HUES64 (cell line): ENCODE measurements at regions not wholly inside any gene's neighbourhood (a gene's known extent, or its start where the extent isn't known, plus 50 kb on each side); places are given as distances from the start of the nearest gene placed in this dataset.
"Not testable (repeated sequence)": the region's sequence is repeated elsewhere in the genome, so short reads cannot be mapped to it uniquely, and the experiment has no call there.

Experiments
- H3K27ac ChIP-seq: 2 replicates; pipeline ENCODE4 v1.7.0; 2013; ENCODE audit warnings: low read depth, low read length, inconsistent platforms
- H3K27me3 ChIP-seq: 2 replicates; pipeline ENCODE4 v1.6.1; 2013; ENCODE audit warnings: mild to moderate bottlenecking, low read length; ENCODE audit not compliant: insufficient read depth
- H3K36me3 ChIP-seq: 2 replicates; pipeline ENCODE4 v1.6.1; 2013; ENCODE audit warnings: mild to moderate bottlenecking, low read length; ENCODE audit not compliant: insufficient read depth
- H3K4me1 ChIP-seq: 2 replicates; pipeline ENCODE4 v1.6.1; 2013; ENCODE audit warnings: mild to moderate bottlenecking, low read length, moderate library complexity; ENCODE audit not compliant: insufficient read depth
- H3K4me3 ChIP-seq: 2 replicates; pipeline ENCODE4 v1.5.1; 2013; ENCODE audit warnings: mild to moderate bottlenecking, low read length, moderate library complexity
- H3K9ac ChIP-seq: 2 replicates; pipeline ENCODE4 v1.6.1; 2013; ENCODE audit warnings: mild to moderate bottlenecking, low read depth, low read length
- H3K9me3 ChIP-seq: 2 replicates; pipeline ENCODE4 v1.6.1; 2013; ENCODE audit warnings: low read depth, low read length; ENCODE audit not compliant: insufficient read depth
- WGBS: fragments of 150-250, 120-280 bp; methylation state at CpG from one replicate; pipeline ENCODE4 v1.1.7; 2013; ENCODE audit warnings: missing lambda C conversion rate; 5-methylcytosine and 5-hydroxymethylcytosine counted together

- Histone ChIP-seq H3K9ac (no peak overlapping the region), H3K4me1 (peaks cover 29% of the 10 kb centered on the region), H3K27me3 (no peaks in the 10 kb centered on the region), H3K9me3 (no peaks in the 10 kb centered on the region), H3K36me3 (no peaks in the 10 kb centered on the region), H3K4me3 (no peak overlapping the region), H3K27ac (no peak overlapping the region)
- no CpG with 5 or more reads among the region's 4 CpGs for WGBS
These were observed 83.3 kb upstream of the PPM1H start for GRCh38 chr12:63018273-63018672.

GRCh38 chr12:63013302-63013701, 78.4 kb upstream of the PPM1H start:
- Histone ChIP-seq H3K27ac (no peak overlapping the region), H3K4me3 (no peak overlapping the region), H3K36me3 (no peaks in the 10 kb centered on the region), H3K9ac (no peak overlapping the region), H3K9me3 (no peaks in the 10 kb centered on the region), H3K27me3 (no peaks in the 10 kb centered on the region), H3K4me1 (peaks cover 4% of the 10 kb centered on the region; the same call in 1 of the 2 replicates)
- 97% methylated on average over 3 of the region's 3 CpGs for WGBS

GRCh38 chr12:63010698-63011097, 75.7 kb upstream of the PPM1H start:
- H3K27me3 ChIP-seq = no peaks in the 10 kb centered on the region
- no peaks in the 10 kb centered on the region for H3K9me3 ChIP-seq
- no peak overlapping the region for H3K9ac ChIP-seq
- H3K36me3 ChIP-seq = no peaks in the 10 kb centered on the region
- WGBS = 100% methylated on average over 2 of the region's 2 CpGs
- peaks cover 8% of the 10 kb centered on the region; the same call in 1 of the 2 replicates for H3K4me1 ChIP-seq
- no peak overlapping the region for H3K4me3 ChIP-seq
- H3K27ac ChIP-seq = no peak overlapping the region

GRCh38 chr12:63008372-63008771, 73.4 kb upstream of the PPM1H start:
- Histone ChIP-seq H3K27me3 (no peaks in the 10 kb centered on the region), H3K9ac (no peak overlapping the region), H3K4me3 (no peak overlapping the region), H3K36me3 (no peaks in the 10 kb centered on the region), H3K27ac (no peak overlapping the region), H3K4me1 (peaks cover 8% of the 10 kb centered on the region; the same call in 1 of the 2 replicates), H3K9me3 (no peaks in the 10 kb centered on the region)
- 93% methylated on average over 4 of the region's 4 CpGs for WGBS

GRCh38 chr12:63007726-63008125, 72.8 kb upstream of the PPM1H start:
- H3K4me1 ChIP-seq = peaks cover 8% of the 10 kb centered on the region; the same call in 1 of the 2 replicates
- H3K36me3 ChIP-seq = no peaks in the 10 kb centered on the region
- WGBS = 89% methylated on average over 6 of the region's 6 CpGs
- H3K9me3 ChIP-seq = no peaks in the 10 kb centered on the region
- H3K4me3 ChIP-seq = no peak overlapping the region
- H3K9ac ChIP-seq = no peak overlapping the region
- H3K27me3 ChIP-seq = no peaks in the 10 kb centered on the region
- no peak overlapping the region for H3K27ac ChIP-seq

- Histone ChIP-seq H3K4me3 (no peak overlapping the region), H3K9me3 (no peaks in the 10 kb centered on the region), H3K27me3 (no peaks in the 10 kb centered on the region), H3K4me1 (peaks cover 8% of the 10 kb centered on the region; the same call in 1 of the 2 replicates), H3K27ac (no peak overlapping the region), H3K9ac (no peak overlapping the region), H3K36me3 (no peaks in the 10 kb centered on the region)
- 94% methylated on average over 4 of the region's 4 CpGs for WGBS
These were observed 71.6 kb upstream of the PPM1H start for GRCh38 chr12:63006536-63006935.

GRCh38 chr12:63005382-63005781, 70.4 kb upstream of the PPM1H start:
- Histone ChIP-seq H3K36me3 (no peaks in the 10 kb centered on the region), H3K4me3 (no peak overlapping the region), H3K9ac (no peak overlapping the region), H3K4me1 (peaks cover 8% of the 10 kb centered on the region; the same call in 1 of the 2 replicates), H3K27ac (no peak overlapping the region), H3K9me3 (no peaks in the 10 kb centered on the region), H3K27me3 (no peaks in the 10 kb centered on the region)

- H3K27ac ChIP-seq = no peak overlapping the region
- WGBS = 95% methylated on average over 22 of the region's 22 CpGs
- no peaks in the 10 kb centered on the region for H3K9me3 ChIP-seq
- H3K9ac ChIP-seq = no peak overlapping the region
- H3K36me3 ChIP-seq = no peaks in the 10 kb centered on the region
- H3K4me1 ChIP-seq = peaks cover 8% of the 10 kb centered on the region; the same call in 1 of the 2 replicates
- H3K4me3 ChIP-seq = no peak overlapping the region
- no peaks in the 10 kb centered on the region for H3K27me3 ChIP-seq
These were observed 68.4 kb upstream of the PPM1H start for GRCh38 chr12:63003223-63003819.

GRCh38 chr12:63002059-63002458, 67.1 kb upstream of the PPM1H start:
- H3K4me1 ChIP-seq, H3K36me3 ChIP-seq, H3K9ac ChIP-seq, H3K27me3 ChIP-seq, H3K9me3 ChIP-seq, H3K27ac ChIP-seq, H3K4me3 ChIP-seq: not testable (repeated sequence)
- WGBS = 94% methylated on average over 2 of the region's 2 CpGs

GRCh38 chr12:62998454-62998853, 63.5 kb upstream of the PPM1H start:
- H3K9ac ChIP-seq = no peak overlapping the region
- H3K36me3 ChIP-seq = no peaks in the 10 kb centered on the region
- 85% methylated on average over 1 of the region's 1 CpG for WGBS
- no peak overlapping the region for H3K4me3 ChIP-seq
- H3K27ac ChIP-seq = no peak overlapping the region
- no peaks in the 10 kb centered on the region for H3K27me3 ChIP-seq
- peaks cover 9% of the 10 kb centered on the region for H3K4me1 ChIP-seq
- no peaks in the 10 kb centered on the region for H3K9me3 ChIP-seq

- Histone ChIP-seq H3K27ac (no peak overlapping the region), H3K4me1 (peaks cover 9% of the 10 kb centered on the region), H3K36me3 (no peaks in the 10 kb centered on the region), H3K9ac (no peak overlapping the region), H3K9me3 (no peaks in the 10 kb centered on the region), H3K27me3 (no peaks in the 10 kb centered on the region), H3K4me3 (no peak overlapping the region)
These were observed 60.1 kb upstream of the PPM1H start for GRCh38 chr12:62995097-62995496.

GRCh38 chr12:62986844-62987243, 51.9 kb upstream of the PPM1H start:
- Histone ChIP-seq H3K27me3 (no peaks in the 10 kb centered on the region), H3K36me3 (no peaks in the 10 kb centered on the region), H3K4me1 (peaks cover 3% of the 10 kb centered on the region; the same call in 1 of the 2 replicates), H3K4me3 (no peak overlapping the region), H3K9me3 (no peaks in the 10 kb centered on the region), H3K9ac (no peak overlapping the region), H3K27ac (no peak overlapping the region)
- WGBS = 40% methylated on average over 1 of the region's 2 CpGs
